IMR-90 (cell line): ENCODE measurements at regions not wholly inside any gene's neighbourhood (a gene's known extent, or its start where the extent isn't known, plus 50 kb on each side); places are given as distances from the start of the nearest gene placed in this dataset.

ENCODE experiments used
- CEBPB ChIP-seq: IDR thresholded peaks from 2 replicates; pipeline ENCODE4 v1.6.1; 2012; ENCODE audit warnings: low read depth, low read length, improper control_type of control experiment
- CTCF ChIP-seq: conservative IDR thresholded peaks from 2 replicates; pipeline ENCODE4 v1.5.1; 2012; ENCODE audit warnings: mild to moderate bottlenecking, low read depth, low read length, improper control_type of control experiment
- NFE2L2 ChIP-seq: fragments of 150-350 bp; IDR thresholded peaks from 2 replicates; pipeline ENCODE4 v1.6.1; 2016; ENCODE audit warnings: low read depth, mild to moderate bottlenecking, low read length
- POLR2A ChIP-seq: IDR thresholded peaks from 2 replicates; pipeline ENCODE4 v1.6.1; 2012; ENCODE audit warnings: mild to moderate bottlenecking, low read depth, low read length
- RAD21 ChIP-seq: IDR thresholded peaks from 2 replicates; pipeline ENCODE4 v1.6.1; 2012; ENCODE audit warnings: low read length, improper control_type of control experiment
- RCOR1 ChIP-seq: IDR thresholded peaks from 2 replicates; pipeline ENCODE4 v1.6.1; 2012; ENCODE audit warnings: mild to moderate bottlenecking, low read length, improper control_type of control experiment; ENCODE audit not compliant: insufficient replicate concordance
- TF ChIP-seq, protein P1 (sequence below): fragments of 150-350 bp; IDR thresholded peaks from 2 replicates; pipeline ENCODE4 v1.6.1; 2016; ENCODE audit warnings: low read depth, mild to moderate bottlenecking, low read length, moderate library complexity, borderline replicate concordance

DNA sequence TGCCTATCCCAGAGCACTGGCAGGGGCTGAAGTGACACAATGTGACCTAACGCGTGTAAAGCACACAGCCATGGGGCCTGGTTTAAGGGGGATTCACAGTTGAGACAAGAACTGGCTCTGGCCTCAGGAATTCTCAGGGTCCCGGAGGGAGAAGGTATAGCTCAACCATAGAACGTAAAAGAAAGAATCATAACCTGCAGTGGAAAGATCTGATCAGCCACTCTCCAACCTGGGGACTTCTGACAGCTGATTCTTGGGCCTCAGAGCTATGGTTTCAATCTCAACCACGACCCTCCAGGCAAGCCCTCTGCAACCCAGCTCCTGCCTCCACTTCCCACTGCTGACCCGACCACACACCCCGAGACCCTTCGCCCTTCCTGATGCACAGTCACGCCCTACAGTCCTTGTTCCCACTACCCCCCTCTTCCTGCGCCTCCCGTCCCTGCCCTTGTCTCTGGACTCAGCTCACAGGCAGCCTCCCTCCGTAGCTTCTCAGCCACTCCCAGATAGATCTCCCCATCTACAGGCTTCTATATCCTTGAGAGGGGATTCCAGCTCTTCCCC is 245.2 kb downstream of the BUB3 start:
- no peak for TF ChIP-seq NFE2L2
- no peak for TF ChIP-seq CTCF
- TF ChIP-seq RAD21, result no peak
- no peak for TF ChIP-seq RCOR1
- TF ChIP-seq, protein P1, sequence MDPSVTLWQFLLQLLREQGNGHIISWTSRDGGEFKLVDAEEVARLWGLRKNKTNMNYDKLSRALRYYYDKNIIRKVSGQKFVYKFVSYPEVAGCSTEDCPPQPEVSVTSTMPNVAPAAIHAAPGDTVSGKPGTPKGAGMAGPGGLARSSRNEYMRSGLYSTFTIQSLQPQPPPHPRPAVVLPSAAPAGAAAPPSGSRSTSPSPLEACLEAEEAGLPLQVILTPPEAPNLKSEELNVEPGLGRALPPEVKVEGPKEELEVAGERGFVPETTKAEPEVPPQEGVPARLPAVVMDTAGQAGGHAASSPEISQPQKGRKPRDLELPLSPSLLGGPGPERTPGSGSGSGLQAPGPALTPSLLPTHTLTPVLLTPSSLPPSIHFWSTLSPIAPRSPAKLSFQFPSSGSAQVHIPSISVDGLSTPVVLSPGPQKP, result no peak
- TF ChIP-seq POLR2A, result no peak
- no peak for TF ChIP-seq CEBPB
